ENCODE measurements at regions not wholly inside any gene's neighbourhood (a gene's known extent, or its start where the extent isn't known, plus 50 kb on each side); places are given as distances from the start of the nearest gene placed in this dataset.
"Not testable (repeated sequence)": the region's sequence is repeated elsewhere in the genome, so short reads cannot be mapped to it uniquely, and the experiment has no call there.

DNA sequence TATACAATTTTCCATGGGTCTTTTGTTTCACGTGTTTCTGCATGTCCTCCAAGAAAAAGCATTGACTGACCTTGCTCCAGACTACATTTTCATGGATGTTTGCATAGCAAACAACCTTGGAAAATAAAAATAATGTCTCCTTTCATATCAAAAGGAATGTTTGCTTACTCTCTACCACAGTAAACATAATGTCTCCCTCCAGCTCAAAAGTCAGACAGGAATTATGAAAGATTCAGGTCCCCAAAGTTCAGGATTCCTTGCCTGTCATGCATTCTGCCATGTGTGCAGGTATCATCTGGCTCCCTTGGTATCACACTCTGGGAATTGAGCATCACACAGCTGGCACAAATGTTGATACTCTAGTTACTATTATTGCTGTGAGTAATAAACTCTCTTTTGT is 103.1 kb upstream of the ZC3H15 start:
- DNase-seq = no peak

DNA sequence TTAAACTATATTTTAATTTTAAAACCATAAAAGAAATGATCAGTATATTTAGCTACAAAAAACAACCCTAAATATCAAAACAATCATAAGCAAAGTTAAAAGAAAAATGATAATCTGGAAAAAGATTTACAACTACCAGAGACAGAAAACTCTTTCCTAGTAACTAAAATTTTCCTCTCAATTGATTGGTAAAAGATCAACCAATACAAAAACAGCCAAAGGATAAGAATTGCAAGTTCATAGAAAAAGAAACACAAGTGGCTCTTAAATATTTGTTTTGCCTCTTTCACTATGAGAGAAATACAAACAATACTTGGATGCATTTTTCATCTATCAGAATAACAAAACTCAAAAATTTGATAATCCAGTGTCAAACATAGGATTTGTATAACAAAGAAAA is 101.8 kb upstream of the ZC3H15 start:
- no peak for DNase-seq

DNA sequence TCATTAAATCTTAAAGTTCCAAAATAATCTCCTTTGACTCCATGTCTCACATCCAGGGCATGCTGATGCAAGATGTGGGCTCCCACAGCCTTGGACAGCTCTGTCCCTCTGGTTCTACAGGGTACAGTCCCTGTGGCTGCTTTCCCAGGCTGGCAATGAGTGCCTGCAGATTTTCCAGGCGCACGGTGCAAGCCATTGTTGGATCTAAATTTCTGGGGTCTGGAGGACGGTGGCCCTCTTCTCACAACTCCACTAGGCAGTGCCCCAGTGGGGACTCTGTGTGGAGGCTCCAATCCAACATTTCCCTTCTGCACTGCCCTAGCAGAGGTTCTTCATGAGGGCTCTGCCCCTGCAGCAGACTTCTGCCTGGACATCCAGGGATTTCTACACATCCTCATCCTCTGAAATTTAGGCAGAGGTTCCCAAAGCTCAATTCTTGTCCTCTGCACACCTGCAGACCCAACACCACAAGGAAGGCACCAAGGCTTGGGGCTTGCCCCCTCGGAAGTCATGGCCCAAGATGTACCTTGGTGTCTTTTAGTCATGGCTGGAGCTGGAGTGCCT is 100.3 kb upstream of the ZC3H15 start:
- DNase-seq = not testable (repeated sequence)

DNA sequence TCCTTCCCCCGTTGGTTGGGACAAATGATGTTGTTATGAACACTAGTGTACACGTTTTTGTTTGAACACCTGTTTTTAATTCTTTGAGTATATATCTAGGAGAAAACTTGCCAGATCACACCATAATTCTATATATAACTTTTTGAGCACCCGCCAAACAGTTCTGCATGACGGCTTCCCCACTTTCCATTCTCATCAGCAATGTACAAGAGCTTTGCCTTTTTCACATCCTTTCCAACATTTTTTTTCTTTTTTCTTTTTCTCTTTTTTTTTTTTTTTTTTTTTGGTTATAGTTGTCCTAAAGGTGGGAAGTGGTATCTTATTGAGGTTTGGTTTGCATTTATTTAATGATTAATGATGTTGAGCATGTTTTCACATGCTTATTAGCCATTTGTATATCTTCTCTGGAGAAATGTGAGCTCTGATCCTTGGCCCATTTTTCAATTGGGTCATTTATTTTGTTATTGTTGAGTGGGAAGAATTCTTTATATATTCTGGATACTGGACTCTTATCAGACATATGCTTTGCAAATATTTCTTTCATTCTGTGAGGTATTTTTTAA is 86.9 kb upstream of the ZC3H15 start:
- DNase-seq = no peak

DNA sequence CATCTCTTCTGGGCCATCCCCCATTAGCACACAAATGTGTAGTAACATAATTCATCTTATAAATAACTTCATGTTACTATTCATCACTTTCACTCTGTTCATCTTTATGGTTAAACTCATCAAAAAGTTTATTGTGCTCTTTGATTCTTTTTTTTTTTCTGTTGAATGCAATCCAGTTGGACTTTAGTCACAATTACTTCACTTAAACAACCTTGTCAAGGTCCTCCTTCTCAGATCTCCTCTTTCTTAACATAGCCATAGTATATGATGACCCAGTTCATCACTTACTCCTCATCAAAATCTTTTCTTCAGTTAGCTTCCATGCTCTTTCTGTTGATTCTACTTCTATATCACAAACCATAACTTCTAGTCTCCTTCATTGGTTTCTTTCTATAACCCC is 80.2 kb upstream of the ZC3H15 start:
- no peak for DNase-seq

DNA sequence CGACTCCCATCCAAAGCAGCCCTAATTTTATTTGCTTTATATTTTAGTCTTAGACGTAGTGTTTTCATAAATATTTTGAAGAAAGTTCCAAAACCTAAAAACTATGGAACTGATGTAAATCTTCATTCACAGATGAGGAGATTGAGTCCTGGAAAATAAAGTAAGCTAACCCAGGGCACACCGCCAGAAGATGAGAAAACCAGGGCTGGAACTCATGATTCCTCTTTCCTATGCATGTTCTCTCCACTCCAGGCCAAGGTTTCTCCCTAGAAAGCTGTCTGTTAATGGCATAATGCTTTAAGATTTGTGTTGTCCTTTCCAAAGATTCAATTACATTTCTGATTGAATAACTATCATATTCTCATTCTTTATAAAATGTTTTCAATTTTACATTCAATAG is 78.4 kb upstream of the ZC3H15 start:
- DNase-seq = no peak

DNA sequence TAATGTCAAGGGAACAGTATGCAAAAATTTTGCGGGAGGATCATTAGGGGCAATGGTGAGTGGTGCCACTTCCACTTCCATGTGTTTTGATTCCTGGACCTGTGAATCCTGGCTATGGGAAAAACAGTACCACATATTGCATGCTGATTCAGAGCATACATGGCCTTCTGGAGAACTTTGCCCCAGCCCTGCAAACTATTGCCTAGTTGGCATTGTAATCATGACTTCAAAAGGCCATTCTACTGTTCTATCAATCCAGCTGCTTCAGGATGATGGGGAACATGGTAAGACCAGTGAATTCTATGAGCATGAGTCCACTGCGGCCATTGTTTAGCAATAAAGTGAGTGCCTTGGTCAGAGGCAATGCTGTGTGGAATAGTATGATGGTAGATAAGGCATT is 75.3 kb upstream of the ZC3H15 start:
- DNase-seq = no peak

DNA sequence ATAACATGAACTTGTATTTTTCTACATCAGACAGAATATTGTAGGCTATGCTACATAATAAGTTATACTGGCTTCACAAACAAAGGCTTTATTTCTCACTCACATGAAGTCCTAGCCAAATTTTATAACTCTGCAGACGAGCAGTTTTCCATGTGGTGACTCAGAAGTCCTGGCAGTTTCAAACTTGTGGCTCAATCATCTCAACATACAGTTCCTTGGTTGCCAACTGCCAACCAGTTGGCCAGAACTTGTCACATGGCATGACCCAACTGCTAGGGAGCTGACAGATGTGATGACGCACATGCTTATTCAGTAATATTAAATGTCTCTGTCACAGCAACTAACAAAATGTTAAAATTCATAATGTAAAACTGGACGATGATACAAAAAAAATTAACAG is 63.8 kb upstream of the ZC3H15 start:
- no peak for DNase-seq

DNA sequence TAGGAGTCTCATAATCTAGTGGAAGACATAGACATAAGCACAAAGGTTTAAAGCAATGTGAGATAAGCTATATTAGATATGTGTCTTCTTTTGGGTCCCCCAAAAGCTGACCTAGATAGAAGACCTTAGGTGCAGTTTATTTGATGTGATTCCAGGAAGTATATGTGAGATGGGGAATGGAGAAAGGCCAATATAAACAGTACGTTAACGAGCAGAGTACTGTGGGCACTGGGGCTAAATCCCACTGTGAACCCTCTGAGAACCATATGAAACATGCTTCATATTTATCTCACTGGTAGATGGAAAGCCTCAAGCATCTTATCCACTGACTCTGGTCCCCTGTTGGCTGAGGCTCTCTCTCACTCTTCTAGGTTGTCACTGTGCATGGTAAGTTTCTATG is 62.6 kb upstream of the ZC3H15 start:
- no peak for DNase-seq

DNA sequence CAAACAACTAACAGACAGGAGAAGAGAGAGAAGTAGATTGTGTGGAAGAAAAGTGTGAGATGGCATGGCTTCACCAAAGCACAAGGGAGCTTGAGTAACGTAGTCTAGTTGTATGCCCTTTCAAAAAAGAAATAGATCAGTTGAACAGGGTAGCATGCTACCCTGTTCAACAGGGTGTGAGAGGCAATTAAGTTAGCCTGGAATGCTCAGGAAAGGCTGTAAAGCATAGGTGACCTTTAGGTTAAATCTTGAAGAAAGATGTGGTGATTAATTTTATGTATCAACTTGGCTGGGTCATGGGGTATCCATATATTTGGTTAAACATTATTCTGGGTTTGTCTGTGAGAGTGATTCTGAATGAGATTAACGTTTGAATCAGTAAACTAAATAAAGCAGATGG is 61.8 kb upstream of the ZC3H15 start:
- DNase-seq = no peak

DNA sequence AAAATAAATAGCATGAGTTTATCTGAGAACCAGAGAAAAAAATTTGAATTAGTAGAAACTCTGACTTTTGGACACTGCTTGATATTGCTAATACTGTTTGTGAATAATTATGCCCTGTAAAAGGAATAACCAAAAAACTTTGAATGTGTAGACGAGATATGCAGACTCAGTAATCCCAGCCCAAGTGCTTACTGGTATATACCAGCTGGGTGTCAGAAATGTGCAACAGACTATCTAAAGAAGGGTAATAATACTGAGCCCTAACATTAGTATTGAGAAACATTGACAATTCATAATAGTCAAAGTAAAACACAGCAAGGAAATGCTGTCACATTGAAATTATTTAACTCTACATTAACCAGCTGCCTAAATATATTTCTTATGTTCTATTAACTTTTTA is 60.5 kb upstream of the ZC3H15 start:
- DNase-seq = no peak

DNA sequence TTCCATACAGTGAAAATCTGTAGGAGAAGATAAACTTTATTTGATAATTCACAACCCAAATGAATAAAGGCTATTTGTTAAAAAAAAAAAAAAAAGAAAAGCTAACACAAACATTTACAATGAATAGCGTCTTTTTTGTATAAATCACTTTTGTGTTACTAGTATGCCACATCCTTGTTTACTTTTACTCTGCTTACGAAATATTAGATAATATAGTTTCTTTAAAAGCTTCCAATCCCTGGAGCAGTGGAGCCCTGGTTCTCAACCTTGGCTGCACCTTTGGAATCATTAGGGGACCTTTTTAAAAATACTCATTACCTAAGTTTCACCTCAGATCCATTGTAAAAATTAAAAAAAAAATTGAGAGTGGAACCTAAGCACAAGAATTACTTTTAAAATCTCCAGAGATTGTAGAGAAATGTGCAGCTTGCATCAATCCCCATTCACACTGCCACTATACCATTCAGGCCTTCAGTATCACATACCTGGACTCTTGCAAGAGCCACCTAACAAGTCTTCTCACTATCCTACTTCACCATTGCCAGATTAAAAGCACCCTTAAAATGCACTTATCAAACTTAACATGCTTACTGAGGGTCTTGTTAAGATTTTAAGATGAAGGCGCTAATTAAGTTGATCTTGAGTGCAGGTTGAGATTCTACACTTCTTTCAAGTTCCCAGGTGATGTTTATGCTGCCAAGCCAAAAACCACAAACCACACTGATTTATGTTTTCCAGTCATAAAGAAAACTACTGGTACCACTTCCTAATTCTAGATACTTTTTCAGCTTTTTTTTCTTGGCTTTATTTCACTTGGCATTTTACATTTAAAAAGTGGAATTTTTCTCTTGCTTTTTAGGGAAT is 59.7 kb upstream of the ZC3H15 start:
- DNase-seq = no peak

DNA sequence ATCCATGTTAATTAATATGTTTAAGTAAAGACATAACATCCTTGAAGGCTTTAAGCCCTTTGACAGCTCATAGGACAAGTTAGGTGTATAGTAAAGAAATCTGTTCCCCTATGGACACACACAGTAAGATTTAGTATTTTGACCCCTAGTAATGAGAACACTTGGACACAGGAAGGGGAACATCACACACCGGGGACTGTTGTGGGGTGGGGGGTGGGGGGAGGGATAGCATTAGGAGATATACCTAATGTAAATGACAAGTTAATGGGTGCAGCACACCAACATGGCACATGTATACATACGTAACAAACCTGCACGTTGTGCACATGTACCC is 59.1 kb upstream of the ZC3H15 start:
- DNase-seq = not testable (repeated sequence)

DNA sequence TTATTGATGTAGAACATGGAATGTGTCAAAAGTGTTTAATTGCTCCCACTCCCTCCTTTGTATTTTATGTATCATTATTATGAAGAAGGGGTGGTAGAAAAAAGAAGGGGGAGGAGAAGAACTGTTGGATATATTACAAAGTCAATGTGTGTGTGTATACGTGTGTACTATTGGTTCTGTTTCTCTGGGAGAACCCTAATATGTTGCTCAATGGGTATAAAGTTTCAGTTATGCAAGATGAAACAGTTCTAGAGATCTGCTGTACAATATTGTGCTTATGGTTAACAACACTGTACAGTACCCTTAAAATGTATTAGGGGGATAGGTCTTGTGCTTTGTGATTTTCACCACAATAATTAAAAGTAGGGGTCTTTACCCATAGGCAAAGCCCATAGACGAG is 58.1 kb upstream of the ZC3H15 start:
- DNase-seq = no peak

DNA sequence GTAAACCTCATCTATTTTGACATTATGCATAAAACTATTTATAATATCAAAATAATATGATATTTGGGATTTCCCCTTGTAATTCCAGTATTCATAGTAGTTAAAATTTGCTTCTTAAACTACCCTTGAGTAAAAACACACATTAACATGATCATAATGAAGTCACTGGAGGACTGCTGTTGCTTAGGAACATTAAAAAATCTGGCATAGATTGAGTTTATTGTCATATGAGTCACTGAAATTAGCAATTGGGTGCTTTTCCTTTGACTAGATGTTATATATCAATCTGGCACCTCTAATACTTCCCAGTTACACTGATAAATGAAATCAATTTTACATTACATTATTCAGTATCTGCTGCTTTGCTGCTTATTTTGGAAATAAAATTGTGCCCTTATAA is 57.0 kb upstream of the ZC3H15 start:
- DNase-seq = no peak

DNA sequence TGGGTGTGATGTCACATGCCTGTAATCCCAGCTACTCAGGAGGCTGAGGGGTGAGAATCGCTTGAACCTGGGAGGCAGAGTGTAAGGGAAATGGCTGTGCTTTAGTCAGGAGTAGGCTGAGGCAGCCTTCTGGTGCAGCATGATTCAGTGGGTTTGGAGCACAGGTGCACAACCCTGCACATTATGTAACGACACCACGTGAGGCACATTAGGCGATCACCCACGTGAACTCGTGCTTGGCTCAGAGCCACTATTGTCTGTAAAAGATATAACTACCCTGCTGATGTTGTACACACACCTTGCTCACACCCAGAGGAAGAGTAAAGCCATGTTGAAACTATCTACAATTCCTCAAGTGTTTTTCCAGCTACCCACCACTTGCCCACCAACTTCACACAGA is 54.8 kb upstream of the ZC3H15 start:
- no peak for DNase-seq

DNA sequence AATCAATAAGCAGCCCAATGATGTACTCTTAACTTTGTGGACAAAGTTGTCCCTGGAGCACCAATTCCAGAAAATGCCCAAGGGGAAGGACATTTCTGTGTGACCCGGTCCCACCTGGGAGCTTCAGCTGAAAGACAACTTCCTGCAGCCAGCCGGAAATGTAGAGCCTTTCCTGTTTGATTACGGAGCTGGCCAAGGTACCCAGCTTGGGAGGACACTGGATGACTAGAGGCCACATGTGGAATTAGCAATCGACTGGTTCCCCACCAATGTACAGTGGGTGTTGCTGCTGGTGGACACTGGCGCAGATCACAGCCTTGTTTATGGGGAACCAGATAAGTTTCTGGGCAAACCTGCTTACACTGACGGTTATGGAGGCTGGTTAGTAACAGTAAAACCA is 53.0 kb upstream of the ZC3H15 start:
- no peak for DNase-seq

DNA sequence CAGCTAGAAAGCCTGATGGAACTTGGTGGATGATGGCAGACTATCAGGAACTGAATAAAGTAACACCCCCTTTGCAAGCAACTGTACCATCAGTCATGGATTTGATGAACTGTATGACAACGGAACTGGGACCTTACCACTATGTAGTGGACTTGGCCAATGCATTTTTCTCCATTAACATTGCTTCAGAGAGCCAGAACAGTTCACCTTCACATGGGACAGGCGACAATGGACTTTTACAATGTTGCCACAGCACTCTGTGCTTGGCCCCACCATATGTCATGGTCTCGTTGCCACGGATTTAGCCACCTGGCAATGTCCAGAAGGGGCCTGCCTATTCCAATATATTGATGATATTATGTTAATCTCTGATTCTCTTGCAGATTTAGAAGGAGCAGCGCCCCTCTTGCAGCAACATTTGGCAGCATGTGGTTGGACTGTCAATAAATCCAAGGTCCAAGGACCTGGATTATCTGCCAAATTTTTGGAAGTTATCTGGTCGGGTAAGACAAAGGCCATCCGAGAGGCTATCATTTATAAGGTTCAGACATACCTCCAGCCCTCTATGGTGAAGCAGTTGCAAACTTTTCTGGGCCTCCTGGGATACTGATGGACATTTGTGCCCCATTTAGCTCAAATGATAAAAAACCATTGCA is 52.2 kb upstream of the ZC3H15 start:
- DNase-seq = no peak
